GM19239 (cell line): ENCODE measurements at regions not wholly inside any gene's neighbourhood (a gene's known extent, or its start where the extent isn't known, plus 50 kb on each side); places are given as distances from the start of the nearest gene placed in this dataset.

ENCODE experiments used
- DNase-seq: peaks from one replicate; pipeline ENCODE4 v3.0.0; 2011; ENCODE audit warnings: low spot score; ENCODE audit not compliant: insufficient read length
- FAIRE-seq: peaks from 2 replicates; lab custom pipeline; 2011; peaks lifted over from hg19 to GRCh38; lab: Jason Lieb, UNC

DNA sequence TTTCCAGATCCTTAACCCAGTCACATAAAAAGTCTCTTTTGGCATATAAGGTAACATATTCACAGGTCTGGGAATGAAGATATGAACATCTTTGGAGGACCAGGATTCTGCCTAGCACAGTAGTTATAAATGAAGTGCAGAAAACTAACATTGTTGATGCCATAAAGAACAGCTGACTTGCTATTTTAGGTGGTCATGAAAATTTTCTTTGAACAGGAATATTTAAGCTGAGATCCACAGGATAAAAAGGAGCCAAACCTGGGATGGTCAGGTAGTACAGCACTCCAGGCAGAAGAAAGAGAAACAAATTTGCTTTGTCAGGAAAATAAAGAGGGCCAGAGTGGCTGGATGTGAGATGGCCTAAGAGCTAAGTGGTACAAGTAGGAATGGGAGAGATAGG, 80.0 kb downstream of the CENPW start:
- no peak for FAIRE-seq

DNA sequence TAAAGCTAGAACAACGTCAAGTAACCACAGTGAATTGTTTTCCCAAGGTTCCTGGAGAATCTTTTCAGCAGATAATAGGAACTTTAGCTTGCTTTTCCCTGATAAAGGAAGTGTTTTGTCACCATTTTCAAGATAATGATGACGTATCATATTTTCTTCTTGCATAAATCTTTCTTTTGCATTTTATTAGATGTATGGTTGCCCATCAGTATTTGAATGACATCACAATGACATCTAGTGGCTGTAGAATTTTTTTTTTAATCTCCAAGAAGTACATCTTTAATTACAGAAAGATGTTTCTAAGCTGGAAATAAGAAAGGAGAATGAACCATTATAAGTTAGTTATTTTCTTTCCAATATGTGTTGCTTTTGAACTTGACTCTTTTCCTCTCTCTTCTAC, 83.0 kb downstream of the CENPW start:
- no peak for DNase-seq
- FAIRE-seq: no peak

More for the DNA sequence above, 80.0 kb downstream of the CENPW start:
- no peak for DNase-seq

DNA sequence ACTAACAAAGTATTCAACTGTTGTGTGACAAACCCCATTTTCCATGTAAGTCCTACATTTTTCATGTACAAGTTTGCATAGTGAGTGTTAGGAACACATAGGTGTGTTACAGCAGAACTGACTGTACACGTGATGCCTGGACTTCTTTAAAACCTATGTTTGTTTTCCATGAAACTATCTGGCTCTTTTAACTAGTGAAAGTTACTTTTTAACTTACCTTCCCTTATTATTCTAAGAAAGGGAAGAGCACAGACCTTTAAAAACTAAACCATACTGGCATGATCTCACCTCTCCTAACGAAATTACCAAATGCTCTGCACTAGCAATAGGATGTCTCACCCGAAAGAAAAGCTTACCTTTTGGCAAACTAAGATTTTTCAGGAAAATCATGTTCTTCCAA, 87.8 kb downstream of the CENPW start:
- FAIRE-seq: no peak
- DNase-seq: no peak

GRCh38 chr6:126429866-126430265, 90.0 kb downstream of the CENPW start:
- DNase-seq: no peak

DNA sequence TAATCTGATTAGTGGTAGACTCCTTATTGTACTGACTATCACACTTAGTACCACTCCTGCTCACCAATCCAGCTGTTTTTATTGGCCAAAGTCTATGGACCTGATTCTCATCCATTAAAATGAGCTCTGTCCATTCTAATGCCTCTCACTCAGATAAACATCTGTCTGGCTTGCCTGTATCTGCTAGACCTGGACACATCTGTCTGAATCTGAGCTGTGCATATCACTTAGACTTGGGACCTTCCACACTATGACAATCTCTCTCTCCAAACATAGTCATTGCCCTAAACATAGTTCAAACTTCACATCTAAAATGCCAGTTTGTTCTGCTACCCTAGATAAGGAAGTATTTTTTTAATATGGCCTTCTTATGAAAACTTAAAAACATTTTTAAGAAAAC, 92.6 kb downstream of the CENPW start:
- no peak for FAIRE-seq
- DNase-seq: no peak

More at GRCh38 chr6:126429866-126430265, 90.0 kb downstream of the CENPW start:
- FAIRE-seq: no peak

GRCh38 chr6:126433927-126434326, 94.0 kb downstream of the CENPW start:
- DNase-seq (no peak), FAIRE-seq (no peak)

- FAIRE-seq (no peak), DNase-seq (no peak)
These were observed 97.3 kb downstream of the CENPW start for GRCh38 chr6:126437205-126437604.

- FAIRE-seq: no peak
- DNase-seq: no peak
These were observed 99.1 kb downstream of the CENPW start for GRCh38 chr6:126439040-126439439.

DNA sequence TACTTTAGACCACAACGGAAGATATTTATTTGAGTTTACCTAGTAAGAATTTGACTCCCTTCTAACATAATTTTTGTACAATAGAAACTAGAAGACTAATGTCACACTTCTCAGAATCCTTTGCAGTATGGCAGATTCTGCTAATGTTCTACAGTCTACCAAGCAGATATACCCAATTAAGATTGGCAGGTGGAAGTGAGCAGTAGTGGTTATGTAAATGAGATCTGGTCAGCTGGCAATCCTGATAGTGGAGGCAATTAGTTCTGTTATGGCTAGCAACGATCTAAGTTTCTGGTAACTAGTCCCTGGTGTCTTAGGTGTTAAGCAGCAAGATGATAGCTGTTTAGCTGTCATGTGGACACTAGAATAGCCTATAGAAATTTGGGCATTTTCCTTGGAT, 101.0 kb downstream of the CENPW start:
- no peak for FAIRE-seq

DNA sequence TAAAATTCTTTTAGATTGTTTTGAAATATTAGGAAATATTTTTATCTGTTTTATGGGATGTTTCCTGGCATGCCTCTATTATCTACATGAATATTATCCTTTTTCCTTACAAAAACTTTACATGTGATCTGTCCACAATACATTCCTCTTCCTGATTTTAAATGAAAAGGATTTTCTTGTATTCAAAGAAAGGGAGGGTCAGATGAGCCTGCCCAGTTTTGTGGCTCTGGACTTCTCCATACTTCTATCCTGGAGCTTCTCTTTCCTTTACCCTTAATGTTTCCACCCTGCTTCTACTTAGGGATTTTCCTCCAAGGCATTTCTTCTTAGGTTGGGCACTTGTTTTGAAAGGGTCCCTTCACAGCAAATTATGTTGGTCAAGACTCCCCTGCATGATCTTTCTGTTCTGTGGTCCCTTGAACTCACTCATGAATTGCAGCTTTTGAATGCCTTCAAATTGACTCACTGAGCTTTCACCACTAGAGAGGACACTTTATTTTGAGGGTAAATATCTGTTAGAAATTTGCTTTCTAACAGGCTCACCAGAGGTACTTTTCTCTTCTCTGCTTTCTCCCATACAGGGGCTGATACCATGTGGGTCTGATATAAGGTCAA, 104.9 kb downstream of the CENPW start:
- FAIRE-seq (no peak), DNase-seq (no peak)

More for the DNA sequence above, 101.0 kb downstream of the CENPW start:
- DNase-seq: no peak

DNA sequence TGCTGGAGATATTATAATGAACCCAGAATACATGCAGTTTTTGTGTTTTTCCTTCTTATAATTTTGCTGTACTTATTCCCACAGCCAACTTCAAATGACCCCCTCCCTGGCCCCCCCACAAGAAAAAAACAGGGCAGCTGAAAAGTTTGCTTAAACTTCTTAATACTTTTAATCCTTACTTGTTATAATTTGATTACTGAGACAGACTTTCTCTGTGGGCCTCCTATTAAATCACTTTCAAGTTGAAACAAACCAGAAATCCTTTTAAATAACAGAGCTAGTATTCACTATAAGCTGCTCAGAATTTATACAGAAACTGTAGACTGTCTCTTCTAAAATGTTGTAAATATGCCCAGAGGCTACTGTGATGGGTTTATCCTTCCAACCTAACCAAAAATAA, 106.3 kb downstream of the CENPW start:
- no peak for FAIRE-seq
- DNase-seq: no peak

GRCh38 chr6:126447367-126447766, 107.5 kb downstream of the CENPW start:
- FAIRE-seq: no peak
- no peak for DNase-seq

DNA sequence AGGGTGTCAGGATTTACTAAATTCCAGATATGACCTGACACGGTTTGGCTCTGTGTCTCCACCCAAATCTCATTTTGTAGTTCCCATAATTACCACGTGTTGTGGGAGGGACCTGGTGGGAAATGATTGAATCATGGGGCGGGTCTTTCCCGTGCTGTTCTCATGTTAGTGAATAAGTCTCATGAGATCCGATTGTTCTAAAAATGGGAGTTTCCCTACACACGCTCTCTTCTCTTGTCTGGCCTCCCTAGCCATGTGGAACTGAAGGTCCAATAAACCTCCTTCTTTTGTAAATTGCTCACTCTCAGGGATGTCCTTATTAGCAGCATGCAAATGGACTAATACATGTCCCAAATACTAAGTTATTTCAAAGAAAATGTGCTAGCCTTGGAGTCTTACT, 121.1 kb downstream of the CENPW start:
- no peak for FAIRE-seq
- no peak for DNase-seq

GRCh38 chr6:126464245-126464644, 124.3 kb downstream of the CENPW start:
- DNase-seq: no peak
- no peak for FAIRE-seq

DNA sequence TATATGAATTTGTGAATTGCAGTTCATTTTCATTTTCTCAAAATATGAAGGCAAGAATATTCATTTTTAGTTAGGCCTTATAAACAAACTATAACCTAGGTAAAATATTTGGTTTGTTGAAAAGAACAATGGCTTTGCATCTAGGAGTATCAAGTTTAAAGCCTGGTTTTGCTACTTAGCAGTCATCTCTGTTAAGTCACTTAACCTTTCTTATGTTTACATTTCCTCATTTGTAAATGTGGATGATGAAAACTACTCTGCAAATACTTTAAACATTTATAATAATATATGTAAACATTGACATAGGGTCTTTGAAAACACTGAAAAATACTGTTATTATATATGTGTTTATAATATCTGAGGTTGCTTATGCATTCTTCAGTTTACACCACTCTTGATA, 135.5 kb downstream of the CENPW start:
- FAIRE-seq: no peak
- DNase-seq: no peak

DNA sequence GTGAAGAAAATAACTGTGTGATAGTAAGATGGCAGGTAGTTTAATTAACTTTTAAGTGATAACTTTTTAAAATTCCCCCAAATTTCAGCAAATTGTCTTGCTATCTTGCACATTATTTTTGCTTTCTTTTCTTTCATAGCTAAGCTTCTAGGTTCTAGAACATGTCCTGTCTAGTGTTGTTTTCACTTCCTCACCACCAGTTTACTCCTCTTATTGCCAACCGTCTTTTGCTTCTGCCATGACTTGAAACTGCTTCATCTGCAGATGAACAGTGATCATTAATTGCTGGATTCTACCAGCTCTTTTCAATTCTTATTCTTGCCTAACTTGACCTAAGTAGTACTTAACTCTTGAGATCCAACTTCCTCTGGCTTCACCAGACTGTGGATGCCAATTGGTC, 137.8 kb downstream of the CENPW start:
- FAIRE-seq (no peak), DNase-seq (no peak)

GRCh38 chr6:126480268-126480667, 140.4 kb downstream of the CENPW start:
- FAIRE-seq (no peak), DNase-seq (no peak)

- FAIRE-seq: no peak
- DNase-seq: no peak
These were observed 141.4 kb downstream of the CENPW start for GRCh38 chr6:126481319-126481718.

DNA sequence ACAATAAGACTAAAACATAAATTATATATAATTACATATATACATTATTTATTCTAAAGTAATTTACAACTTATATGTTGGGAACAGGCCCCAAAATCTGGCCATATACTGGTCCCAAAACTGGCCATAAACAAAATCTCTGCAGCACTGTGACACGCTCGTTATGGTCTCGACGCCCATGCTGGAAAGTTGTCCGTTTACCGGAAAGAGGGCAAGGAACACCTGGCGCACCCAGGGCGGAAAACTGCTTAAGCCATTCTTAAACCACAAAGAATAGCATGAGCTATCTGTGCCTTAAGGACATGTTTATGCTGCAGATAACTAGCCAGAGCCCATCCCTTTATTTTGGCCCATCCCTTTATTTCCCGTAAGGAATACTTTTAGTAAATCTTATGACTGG, 164.9 kb downstream of the CENPW start:
- FAIRE-seq (no peak), DNase-seq (no peak)

- no peak for DNase-seq
- FAIRE-seq: no peak
These were observed 173.3 kb downstream of the CENPW start for GRCh38 chr6:126513198-126513597.

GRCh38 chr6:126516411-126516810, 176.5 kb downstream of the CENPW start:
- DNase-seq (no peak), FAIRE-seq (no peak)

DNA sequence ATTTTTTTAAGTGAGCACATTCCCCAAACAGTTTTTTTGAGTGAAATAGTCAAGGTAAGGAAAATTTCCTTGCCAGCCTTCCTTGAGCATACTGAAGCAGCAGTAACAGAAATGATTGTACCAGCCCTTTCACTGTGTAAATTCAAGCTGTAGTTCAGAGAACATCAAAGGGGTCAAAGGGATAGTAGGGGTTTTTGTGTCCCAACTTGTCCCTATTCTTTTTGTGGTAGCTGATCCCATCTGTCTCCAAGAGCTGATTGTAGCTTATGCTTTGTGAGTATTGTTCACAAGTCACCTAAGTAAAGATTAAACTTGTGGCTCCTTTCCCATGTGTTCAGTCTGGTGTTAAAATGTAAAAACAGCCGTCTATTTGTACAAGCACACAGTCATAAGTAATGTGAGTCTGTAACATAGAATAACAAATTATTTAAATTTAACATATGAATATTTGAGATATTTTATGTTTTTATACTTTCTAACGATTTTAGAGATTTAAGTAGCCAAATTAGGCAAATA, 185.0 kb downstream of the CENPW start:
- DNase-seq (no peak), FAIRE-seq (no peak)
